HEK293 (cell line): ENCODE measurements at regions not wholly inside any gene's neighbourhood (a gene's known extent, or its start where the extent isn't known, plus 50 kb on each side); places are given as distances from the start of the nearest gene placed in this dataset.

Experiments used
- CTCF ChIA-PET: fragments of 350-600 bp; formaldehyde crosslinking; extraction: SDS; loops from one replicate; lab custom pipeline; 2021; ENCODE audit warnings: antibody characterized with exemption; lab: Yijun Ruan, JAX
- POLR2A ChIA-PET: fragments of 300-600 bp; formaldehyde crosslinking; extraction: SDS; loops from one replicate; lab custom pipeline; 2020; ENCODE audit warnings: antibody characterized with exemption, inconsistent platforms; lab: Yijun Ruan, JAX
- H3K27ac ChIP-seq: fragments of 200-500 bp; sonication (Bioruptor generic); 2 replicates; pipeline ENCODE4 v1.5.1; 2014; ENCODE audit warnings: low read depth, low read length, control low read depth, inconsistent platforms; ENCODE audit errors: extremely low read depth
- H3K36me3 ChIP-seq, 2 experiments: fragments of 200-500 bp in 1 of 2; sonication (Bioruptor generic) in 1 of 2; 1 replicate in 1 of 2; 2 replicates in 1 of 2; pipeline ENCODE4 v1.5.1; 2014 to 2017; ENCODE audit warnings: inconsistent platforms in 2 of 2, low read length in 2 of 2; ENCODE audit not compliant: control insufficient read depth in 2 of 2, insufficient read depth in 1 of 2
- H3K4me1 ChIP-seq: fragments of 200-500 bp; sonication (Bioruptor generic); 2 replicates; pipeline ENCODE4 v1.5.1; 2014; ENCODE audit warnings: mild to moderate bottlenecking, low read length, inconsistent platforms; ENCODE audit not compliant: control insufficient read depth, insufficient read depth
- H3K4me3 ChIP-seq: 2 replicates; pipeline ENCODE4 v1.5.1; 2011; ENCODE audit warnings: low read depth, mild to moderate bottlenecking, control low read depth, low read length, moderate library complexity
- H3K9me3 ChIP-seq: fragments of 200-500 bp; sonication (Bioruptor generic); 2 replicates; pipeline ENCODE4 v1.5.1; 2014; ENCODE audit warnings: low read depth, low read length, inconsistent platforms; ENCODE audit not compliant: control insufficient read depth, insufficient read depth
- ATF2 ChIP-seq: fragments of 450-650 bp; formaldehyde crosslinking; IDR thresholded peaks from 2 replicates; pipeline ENCODE4 v1.5.1; 2016; ENCODE audit warnings: missing biosample characterization, missing genetic modification characterization, low read depth
- GLIS1 ChIP-seq: fragments of 450-650 bp; formaldehyde crosslinking; IDR thresholded peaks from 2 replicates; pipeline ENCODE4 v1.5.1; 2016; ENCODE audit warnings: missing biosample characterization, missing genetic modification characterization
- KLF9 ChIP-seq: fragments of 450-650 bp; formaldehyde crosslinking; IDR thresholded peaks from 2 replicates; pipeline ENCODE4 v1.5.1; 2016; ENCODE audit warnings: missing biosample characterization, missing genetic modification characterization, low read depth
- PRDM10 ChIP-seq: fragments of 450-650 bp; formaldehyde crosslinking; IDR thresholded peaks from 2 replicates; pipeline ENCODE4 v1.5.1; 2016; ENCODE audit warnings: missing biosample characterization, missing genetic modification characterization
- TSHZ1 ChIP-seq: fragments of 450-650 bp; formaldehyde crosslinking; IDR thresholded peaks from 2 replicates; pipeline ENCODE4 v1.5.1; 2016; ENCODE audit warnings: missing biosample characterization, missing genetic modification characterization, borderline replicate concordance
- ZBTB17 ChIP-seq: fragments of 450-650 bp; formaldehyde crosslinking; IDR thresholded peaks from 2 replicates; pipeline ENCODE4 v1.5.1; 2016; ENCODE audit warnings: missing biosample characterization, missing genetic modification characterization
- ZBTB44 ChIP-seq: fragments of 450-650 bp; IDR thresholded peaks from 2 replicates; pipeline ENCODE4 v1.5.1; 2018; ENCODE audit warnings: missing biosample characterization, mild to moderate bottlenecking, missing genetic modification characterization
- ZNF132 ChIP-seq: fragments of 450-650 bp; formaldehyde crosslinking; IDR thresholded peaks from 2 replicates; pipeline ENCODE4 v1.5.1; 2017; ENCODE audit warnings: missing biosample characterization, missing genetic modification characterization, borderline replicate concordance
- ZNF146 ChIP-seq: fragments of 450-650 bp; formaldehyde crosslinking; IDR thresholded peaks from 2 replicates; pipeline ENCODE4 v1.5.1; 2016; ENCODE audit warnings: missing biosample characterization, missing genetic modification characterization
- ZNF211 ChIP-seq: fragments of 450-650 bp; formaldehyde crosslinking; IDR thresholded peaks from 2 replicates; pipeline ENCODE4 v1.5.1; 2016; ENCODE audit warnings: low read depth, missing biosample characterization, missing genetic modification characterization
- ZNF223 ChIP-seq: fragments of 450-650 bp; formaldehyde crosslinking; IDR thresholded peaks from 2 replicates; pipeline ENCODE4 v1.5.1; 2016; ENCODE audit warnings: missing biosample characterization, missing genetic modification characterization
- ZNF302 ChIP-seq: fragments of 450-650 bp; formaldehyde crosslinking; IDR thresholded peaks from 2 replicates; pipeline ENCODE4 v1.5.1; 2016; ENCODE audit warnings: missing biosample characterization, missing genetic modification characterization, low read depth
- ZNF366 ChIP-seq: fragments of 450-650 bp; formaldehyde crosslinking; conservative IDR thresholded peaks from 2 replicates; pipeline ENCODE4 v1.5.1; 2016; ENCODE audit warnings: missing biosample characterization, missing genetic modification characterization
- ZNF555 ChIP-seq: fragments of 450-650 bp; formaldehyde crosslinking; conservative IDR thresholded peaks from 2 replicates; pipeline ENCODE4 v1.5.1; 2017; ENCODE audit warnings: missing biosample characterization, mild to moderate bottlenecking, missing genetic modification characterization, inconsistent platforms
- ZNF639 ChIP-seq: fragments of 450-650 bp; formaldehyde crosslinking; IDR thresholded peaks from 2 replicates; pipeline ENCODE4 v1.5.1; 2016; ENCODE audit warnings: missing biosample characterization, missing genetic modification characterization
- ZNF670 ChIP-seq: fragments of 450-650 bp; formaldehyde crosslinking; IDR thresholded peaks from 2 replicates; pipeline ENCODE4 v1.5.1; 2016; ENCODE audit warnings: missing biosample characterization, missing genetic modification characterization, low read depth
- ZNF843 ChIP-seq: fragments of 450-650 bp; formaldehyde crosslinking; IDR thresholded peaks from 2 replicates; pipeline ENCODE4 v1.5.1; 2016; ENCODE audit warnings: missing biosample characterization, missing genetic modification characterization
- ZSCAN4 ChIP-seq: fragments of 450-650 bp; formaldehyde crosslinking; IDR thresholded peaks from 2 replicates; pipeline ENCODE4 v1.5.1; 2017; ENCODE audit warnings: missing biosample characterization, missing genetic modification characterization

GRCh38 chr18:64287926-64288325 lies 139.0 kb upstream of the LINC00305 start:
- Histone ChIP-seq H3K36me3 (no peaks in the 10 kb centered on the region), H3K4me1 (no peaks in the 10 kb centered on the region), H3K4me3 (no peak overlapping the region), H3K27ac (no peak overlapping the region), H3K9me3 (no peaks in the 10 kb centered on the region)
- TF ChIP-seq PRDM10 (no peak), ZNF366 (tag by site-specific recombination) (no peak), ZNF555 (tag by site-specific recombination) (no peak), KLF9 (tag by site-specific recombination) (no peak), ZNF302 (no peak), ZBTB17 (tag by site-specific recombination) (no peak), ZNF211 (tag by site-specific recombination) (no peak), ZNF132 (tag by site-specific recombination) (no peak), ZNF670 (tag by site-specific recombination) (no peak), ZNF223 (no peak), ZNF639 (tag by site-specific recombination) (no peak), ZNF146 (no peak), ATF2 (tag by site-specific recombination) (no peak), ZBTB44 (tag by site-specific recombination) (no peak), ZNF843 (tag by site-specific recombination) (no peak), TSHZ1 (tag by site-specific recombination) (no peak), ZSCAN4 (no peak), GLIS1 (no peak)
- POLR2A ChIA-PET, result no interaction called here
- CTCF ChIA-PET, result no interaction called here
